ENCODE measurements at regions not wholly inside any gene's neighbourhood (a gene's known extent, or its start where the extent isn't known, plus 50 kb on each side); places are given as distances from the start of the nearest gene placed in this dataset.

GRCh38 chr1:30311749-30312148, 411.6 kb downstream of the MATN1 start:
- H3K9me3 ChIP-seq (ENCODE audit: control insufficient read depth, insufficient read depth, low read length), result no peaks in the 10 kb centered on the region
- WGBS (ENCODE audit: insufficient coverage, insufficient read length), result no CpG with 5 or more reads among the region's 1 CpG
- DNase-seq (ENCODE audit: low read depth, low spot score), result no peak
- no peaks in the 10 kb centered on the region for H3K36me3 ChIP-seq (ENCODE audit: control insufficient read depth, insufficient read depth, low read length)
- no peaks in the 10 kb centered on the region for H3K4me1 ChIP-seq (ENCODE audit: control insufficient read depth, insufficient read depth, low read length)
- H3K4me3 ChIP-seq (ENCODE audit: low read length), result no peak overlapping the region
- H3K27me3 ChIP-seq (ENCODE audit: control insufficient read depth, insufficient read depth, low read length), result no peaks in the 10 kb centered on the region
- no peak overlapping the region for H3K27ac ChIP-seq (ENCODE audit: low read length)

GRCh38 chr1:30310966-30311742, 412.2 kb downstream of the MATN1 start:
- DNase-seq (ENCODE audit: low read depth, low spot score), result no peak
- no peaks in the 10 kb centered on the region for H3K27me3 ChIP-seq (ENCODE audit: control insufficient read depth, insufficient read depth, low read length)
- no peaks in the 10 kb centered on the region for H3K9me3 ChIP-seq (ENCODE audit: control insufficient read depth, insufficient read depth, low read length)
- no peak overlapping the region for H3K27ac ChIP-seq (ENCODE audit: low read length)
- H3K4me1 ChIP-seq (ENCODE audit: control insufficient read depth, insufficient read depth, low read length), result no peaks in the 10 kb centered on the region
- no peak overlapping the region for H3K4me3 ChIP-seq (ENCODE audit: low read length)
- WGBS (ENCODE audit: insufficient coverage, insufficient read length), result no CpG with 5 or more reads among the region's 11 CpGs
- no peaks in the 10 kb centered on the region for H3K36me3 ChIP-seq (ENCODE audit: control insufficient read depth, insufficient read depth, low read length)

- Histone ChIP-seq H3K4me1 (ENCODE audit: control insufficient read depth, insufficient read depth, low read length) (no peaks in the 10 kb centered on the region), H3K27ac (ENCODE audit: low read length) (no peak overlapping the region), H3K9me3 (ENCODE audit: control insufficient read depth, insufficient read depth, low read length) (no peaks in the 10 kb centered on the region), H3K4me3 (ENCODE audit: low read length) (no peak overlapping the region), H3K27me3 (ENCODE audit: control insufficient read depth, insufficient read depth, low read length) (no peaks in the 10 kb centered on the region), H3K36me3 (ENCODE audit: control insufficient read depth, insufficient read depth, low read length) (no peaks in the 10 kb centered on the region)
- DNase-seq (ENCODE audit: low read depth, low spot score), result no peak
- WGBS (ENCODE audit: insufficient coverage, insufficient read length), result no CpG with 5 or more reads among the region's 5 CpGs
Measured at GRCh38 chr1:30307182-30307581, 416.2 kb downstream of the MATN1 start.

GRCh38 chr1:30305519-30305918, 417.9 kb downstream of the MATN1 start:
- no peak for DNase-seq (ENCODE audit: low read depth, low spot score)
- Histone ChIP-seq H3K4me3 (ENCODE audit: low read length) (no peak overlapping the region), H3K27me3 (ENCODE audit: control insufficient read depth, insufficient read depth, low read length) (no peaks in the 10 kb centered on the region), H3K9me3 (ENCODE audit: control insufficient read depth, insufficient read depth, low read length) (no peaks in the 10 kb centered on the region), H3K27ac (ENCODE audit: low read length) (no peak overlapping the region), H3K36me3 (ENCODE audit: control insufficient read depth, insufficient read depth, low read length) (no peaks in the 10 kb centered on the region), H3K4me1 (ENCODE audit: control insufficient read depth, insufficient read depth, low read length) (no peaks in the 10 kb centered on the region)
- no CpG with 5 or more reads among the region's 3 CpGs for WGBS (ENCODE audit: insufficient coverage, insufficient read length)

GRCh38 chr1:30305061-30305460, 418.3 kb downstream of the MATN1 start:
- no peak overlapping the region for H3K4me3 ChIP-seq (ENCODE audit: low read length)
- H3K27ac ChIP-seq (ENCODE audit: low read length), result no peak overlapping the region
- no peaks in the 10 kb centered on the region for H3K36me3 ChIP-seq (ENCODE audit: control insufficient read depth, insufficient read depth, low read length)
- H3K4me1 ChIP-seq (ENCODE audit: control insufficient read depth, insufficient read depth, low read length), result no peaks in the 10 kb centered on the region
- no peak for DNase-seq (ENCODE audit: low read depth, low spot score)
- no CpG with 5 or more reads among the region's 4 CpGs for WGBS (ENCODE audit: insufficient coverage, insufficient read length)
- H3K9me3 ChIP-seq (ENCODE audit: control insufficient read depth, insufficient read depth, low read length), result no peaks in the 10 kb centered on the region
- no peaks in the 10 kb centered on the region for H3K27me3 ChIP-seq (ENCODE audit: control insufficient read depth, insufficient read depth, low read length)

- Histone ChIP-seq H3K27ac (ENCODE audit: low read length) (no peak overlapping the region), H3K36me3 (ENCODE audit: control insufficient read depth, insufficient read depth, low read length) (no peaks in the 10 kb centered on the region), H3K9me3 (ENCODE audit: control insufficient read depth, insufficient read depth, low read length) (no peaks in the 10 kb centered on the region), H3K27me3 (ENCODE audit: control insufficient read depth, insufficient read depth, low read length) (no peaks in the 10 kb centered on the region), H3K4me1 (ENCODE audit: control insufficient read depth, insufficient read depth, low read length) (no peaks in the 10 kb centered on the region), H3K4me3 (ENCODE audit: low read length) (no peak overlapping the region)
- DNase-seq (ENCODE audit: low read depth, low spot score), result no peak
Measured at GRCh38 chr1:30304080-30304479, 419.3 kb downstream of the MATN1 start.

GRCh38 chr1:30303387-30303786, 420.0 kb downstream of the MATN1 start:
- no CpG with 5 or more reads among the region's 2 CpGs for WGBS (ENCODE audit: insufficient coverage, insufficient read length)
- no peaks in the 10 kb centered on the region for H3K27me3 ChIP-seq (ENCODE audit: control insufficient read depth, insufficient read depth, low read length)
- no peak for DNase-seq (ENCODE audit: low read depth, low spot score)
- H3K27ac ChIP-seq (ENCODE audit: low read length), result no peak overlapping the region
- H3K4me3 ChIP-seq (ENCODE audit: low read length), result no peak overlapping the region
- H3K4me1 ChIP-seq (ENCODE audit: control insufficient read depth, insufficient read depth, low read length), result no peaks in the 10 kb centered on the region
- no peaks in the 10 kb centered on the region for H3K36me3 ChIP-seq (ENCODE audit: control insufficient read depth, insufficient read depth, low read length)
- no peaks in the 10 kb centered on the region for H3K9me3 ChIP-seq (ENCODE audit: control insufficient read depth, insufficient read depth, low read length)

GRCh38 chr1:30302858-30303257, 420.5 kb downstream of the MATN1 start:
- Histone ChIP-seq H3K27me3 (ENCODE audit: control insufficient read depth, insufficient read depth, low read length) (no peaks in the 10 kb centered on the region), H3K4me1 (ENCODE audit: control insufficient read depth, insufficient read depth, low read length) (no peaks in the 10 kb centered on the region), H3K9me3 (ENCODE audit: control insufficient read depth, insufficient read depth, low read length) (no peaks in the 10 kb centered on the region), H3K27ac (ENCODE audit: low read length) (no peak overlapping the region), H3K4me3 (ENCODE audit: low read length) (no peak overlapping the region), H3K36me3 (ENCODE audit: control insufficient read depth, insufficient read depth, low read length) (no peaks in the 10 kb centered on the region)
- no CpG with 5 or more reads among the region's 5 CpGs for WGBS (ENCODE audit: insufficient coverage, insufficient read length)
- no peak for DNase-seq (ENCODE audit: low read depth, low spot score)

GRCh38 chr1:30300669-30301068, 422.7 kb downstream of the MATN1 start:
- DNase-seq (ENCODE audit: low read depth, low spot score), result no peak
- Histone ChIP-seq H3K4me3 (ENCODE audit: low read length) (no peak overlapping the region), H3K36me3 (ENCODE audit: control insufficient read depth, insufficient read depth, low read length) (no peaks in the 10 kb centered on the region), H3K27me3 (ENCODE audit: control insufficient read depth, insufficient read depth, low read length) (no peaks in the 10 kb centered on the region), H3K9me3 (ENCODE audit: control insufficient read depth, insufficient read depth, low read length) (no peaks in the 10 kb centered on the region; the same call in 1 of the 2 replicates), H3K27ac (ENCODE audit: low read length) (no peak overlapping the region), H3K4me1 (ENCODE audit: control insufficient read depth, insufficient read depth, low read length) (no peaks in the 10 kb centered on the region)
- WGBS (ENCODE audit: insufficient coverage, insufficient read length), result no CpG with 5 or more reads among the region's 5 CpGs

GRCh38 chr1:30299393-30299792, 424.0 kb downstream of the MATN1 start:
- WGBS (ENCODE audit: insufficient coverage, insufficient read length), result no CpG with 5 or more reads among the region's 2 CpGs
- Histone ChIP-seq H3K27ac (ENCODE audit: low read length) (no peak overlapping the region), H3K4me1 (ENCODE audit: control insufficient read depth, insufficient read depth, low read length) (no peaks in the 10 kb centered on the region)

GRCh38 chr1:30295674-30296073, 427.7 kb downstream of the MATN1 start:
- no peak for DNase-seq (ENCODE audit: low read depth, low spot score)
- H3K4me3 ChIP-seq (ENCODE audit: low read length), result no peak overlapping the region
- WGBS (ENCODE audit: insufficient coverage, insufficient read length), result no CpG with 5 or more reads among the region's 4 CpGs
- no peaks in the 10 kb centered on the region for H3K27me3 ChIP-seq (ENCODE audit: control insufficient read depth, insufficient read depth, low read length)
- no peaks in the 10 kb centered on the region; the same call in 1 of the 2 replicates for H3K9me3 ChIP-seq (ENCODE audit: control insufficient read depth, insufficient read depth, low read length)
- no peaks in the 10 kb centered on the region for H3K36me3 ChIP-seq (ENCODE audit: control insufficient read depth, insufficient read depth, low read length)
- H3K27ac ChIP-seq (ENCODE audit: low read length), result no peak overlapping the region
- H3K4me1 ChIP-seq (ENCODE audit: control insufficient read depth, insufficient read depth, low read length), result no peaks in the 10 kb centered on the region

More at GRCh38 chr1:30299393-30299792, 424.0 kb downstream of the MATN1 start:
- H3K9me3 ChIP-seq (ENCODE audit: control insufficient read depth, insufficient read depth, low read length), result no peaks in the 10 kb centered on the region; the same call in 1 of the 2 replicates
- no peak for DNase-seq (ENCODE audit: low read depth, low spot score)
- no peak overlapping the region for H3K4me3 ChIP-seq (ENCODE audit: low read length)
- H3K27me3 ChIP-seq (ENCODE audit: control insufficient read depth, insufficient read depth, low read length), result no peaks in the 10 kb centered on the region
- no peaks in the 10 kb centered on the region for H3K36me3 ChIP-seq (ENCODE audit: control insufficient read depth, insufficient read depth, low read length)
